Caco-2 (cell line): ENCODE measurements at regions not wholly inside any gene's neighbourhood (a gene's known extent, or its start where the extent isn't known, plus 50 kb on each side); places are given as distances from the start of the nearest gene placed in this dataset.

Source experiments
- BruUV-seq: library from RNA; stranded (reverse); fragments of 400-500 nt; replicated peaks from 2 replicates; lab custom pipeline; 2021; lab: Mats Ljungman, UMichigan
- CTCF ChIA-PET: fragments of 300-600 bp; sonication (Branson Sonifier 250); formaldehyde crosslinking; loops from one replicate; lab custom pipeline; 2022; ENCODE audit warnings: antibody characterized with exemption; lab: Charles Lee
- POLR2A ChIA-PET: fragments of 300-600 bp; sonication (Branson Sonifier 250); formaldehyde crosslinking; loops from one replicate; lab custom pipeline; 2022; ENCODE audit warnings: antibody characterized with exemption; lab: Charles Lee
- DNase-seq, 2 experiments: peaks; one replicate each; pipeline versions ENCODE4 v3.0.0 to v3.0.0-alpha.2; 2020 to 2022
- H3K27me3 ChIP-seq: replicated peaks from 2 replicates; pipeline ENCODE4 v1.6.0; 2011; ENCODE audit warnings: low read length; ENCODE audit not compliant: control insufficient read depth, insufficient read depth
- H3K36me3 ChIP-seq: 2 replicates; pipeline ENCODE4 v1.5.1; 2011; ENCODE audit warnings: low read length; ENCODE audit not compliant: control insufficient read depth, insufficient read depth
- H3K4me1 ChIP-seq: fragments of 250-450 bp; sonication (Bioruptor Pico); 2 replicates; pipeline ENCODE4 v1.5.1; 2020; ENCODE audit warnings: mild to moderate bottlenecking
- H3K4me3 ChIP-seq: 2 replicates; pipeline ENCODE4 v1.5.1; 2011; ENCODE audit warnings: low read depth, mild to moderate bottlenecking, control low read depth, low read length
- H3K9me3 ChIP-seq: fragments of 250-450 bp; sonication (Bioruptor Pico); 2 replicates; pipeline ENCODE4 v1.5.1; 2020; ENCODE audit warnings: mild to moderate bottlenecking, moderate library complexity
- H3K27ac Mint-ChIP-seq: one replicate; pipeline ENCODE4 v1.8.0; 2022; ENCODE audit warnings: mixed read lengths; ENCODE audit not compliant: unreplicated experiment
- H3K27me3 Mint-ChIP-seq: one replicate; pipeline ENCODE4 v1.8.0; 2022; ENCODE audit warnings: mixed read lengths; ENCODE audit not compliant: insufficient read depth, unreplicated experiment
- H3K36me3 Mint-ChIP-seq: one replicate; pipeline ENCODE4 v1.8.0; 2022; ENCODE audit warnings: mild to moderate bottlenecking, mixed read lengths; ENCODE audit not compliant: insufficient read depth, unreplicated experiment
- H3K4me1 Mint-ChIP-seq: one replicate; pipeline ENCODE4 v1.8.0; 2022; ENCODE audit warnings: low read depth, mixed read lengths; ENCODE audit not compliant: unreplicated experiment
- H3K4me3 Mint-ChIP-seq: one replicate; pipeline ENCODE4 v1.8.0; 2022; ENCODE audit warnings: mild to moderate bottlenecking, moderate library complexity, mixed read lengths; ENCODE audit not compliant: unreplicated experiment
- H3K9me3 Mint-ChIP-seq: one replicate; pipeline ENCODE4 v1.8.0; 2022; ENCODE audit warnings: mixed read lengths; ENCODE audit not compliant: unreplicated experiment
- intact Hi-C: fragments of 100-400 bp; cut with micrococcal nuclease; formaldehyde crosslinking; loops from one replicate; pipeline ENCODE4 v1.10.0; 2022; ENCODE audit not compliant: unreplicated experiment
- TF ChIP-seq, protein P1 (sequence below), 2 experiments: fragments of 200-600 bp in 1 of 2; IDR thresholded peaks; 1 replicate in 1 of 2; 2 replicates in 1 of 2; pipeline versions ENCODE4 v1.5.1 to v1.8.0; 2011 to 2022; ENCODE audit warnings: antibody characterized with exemption in 1 of 2, control low read depth in 1 of 2, inconsistent platforms in 1 of 2, low read depth in 1 of 2, low read length in 1 of 2, mild to moderate bottlenecking in 1 of 2, moderate library complexity in 1 of 2; ENCODE audit not compliant: insufficient read depth in 1 of 2, severe bottlenecking in 1 of 2, unreplicated experiment in 1 of 2

DNA sequence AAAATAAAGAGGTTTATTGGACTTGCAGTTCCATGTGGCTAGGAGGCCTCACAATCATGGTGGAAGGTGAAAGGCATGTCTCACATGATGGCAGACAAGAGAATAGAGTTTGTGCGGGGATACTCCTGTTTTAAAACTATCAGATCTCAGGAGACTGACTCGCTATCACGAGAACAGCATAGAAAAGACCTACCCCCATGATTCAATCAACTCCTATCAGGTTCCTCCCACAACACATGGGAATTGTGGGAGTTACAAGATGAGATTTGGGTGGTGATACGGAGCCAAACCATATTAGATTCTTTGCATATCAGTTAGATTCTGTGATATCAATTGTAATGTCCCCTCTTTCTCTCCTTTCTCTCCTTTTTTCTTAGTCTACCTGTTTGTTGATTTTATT, 1178.7 kb upstream of the LRRTM1 start:
- ChIA-PET CTCF (no interaction called here), POLR2A (no interaction called here)
- Mint-ChIP-seq H3K27me3 (no peaks in the 10 kb centered on the region), H3K36me3 (no peaks in the 10 kb centered on the region), H3K27ac (no peak overlapping the region), H3K4me1 (no peaks in the 10 kb centered on the region), H3K4me3 (no peak overlapping the region), H3K9me3 (no peaks in the 10 kb centered on the region)
- TF ChIP-seq, protein P1, sequence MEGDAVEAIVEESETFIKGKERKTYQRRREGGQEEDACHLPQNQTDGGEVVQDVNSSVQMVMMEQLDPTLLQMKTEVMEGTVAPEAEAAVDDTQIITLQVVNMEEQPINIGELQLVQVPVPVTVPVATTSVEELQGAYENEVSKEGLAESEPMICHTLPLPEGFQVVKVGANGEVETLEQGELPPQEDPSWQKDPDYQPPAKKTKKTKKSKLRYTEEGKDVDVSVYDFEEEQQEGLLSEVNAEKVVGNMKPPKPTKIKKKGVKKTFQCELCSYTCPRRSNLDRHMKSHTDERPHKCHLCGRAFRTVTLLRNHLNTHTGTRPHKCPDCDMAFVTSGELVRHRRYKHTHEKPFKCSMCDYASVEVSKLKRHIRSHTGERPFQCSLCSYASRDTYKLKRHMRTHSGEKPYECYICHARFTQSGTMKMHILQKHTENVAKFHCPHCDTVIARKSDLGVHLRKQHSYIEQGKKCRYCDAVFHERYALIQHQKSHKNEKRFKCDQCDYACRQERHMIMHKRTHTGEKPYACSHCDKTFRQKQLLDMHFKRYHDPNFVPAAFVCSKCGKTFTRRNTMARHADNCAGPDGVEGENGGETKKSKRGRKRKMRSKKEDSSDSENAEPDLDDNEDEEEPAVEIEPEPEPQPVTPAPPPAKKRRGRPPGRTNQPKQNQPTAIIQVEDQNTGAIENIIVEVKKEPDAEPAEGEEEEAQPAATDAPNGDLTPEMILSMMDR (IDR thresholded peaks at IDR 0.05; ENCODE audit: insufficient read depth in 1 of 2, low read depth in 1 of 2, low read length in 1 of 2, severe bottlenecking in 1 of 2, unreplicated experiment in 1 of 2), result no peak
- no peaks in the 10 kb centered on the region for H3K36me3 ChIP-seq
- no peak overlapping the region for H3K4me3 ChIP-seq
- no peaks in the 10 kb centered on the region for H3K27me3 ChIP-seq
- DNase-seq, result no peak
- no peaks in the 10 kb centered on the region for H3K4me1 ChIP-seq
- BruUV-seq, result no TSS peak
- intact Hi-C loops, result no loop called here
- no peaks in the 10 kb centered on the region for H3K9me3 ChIP-seq

DNA sequence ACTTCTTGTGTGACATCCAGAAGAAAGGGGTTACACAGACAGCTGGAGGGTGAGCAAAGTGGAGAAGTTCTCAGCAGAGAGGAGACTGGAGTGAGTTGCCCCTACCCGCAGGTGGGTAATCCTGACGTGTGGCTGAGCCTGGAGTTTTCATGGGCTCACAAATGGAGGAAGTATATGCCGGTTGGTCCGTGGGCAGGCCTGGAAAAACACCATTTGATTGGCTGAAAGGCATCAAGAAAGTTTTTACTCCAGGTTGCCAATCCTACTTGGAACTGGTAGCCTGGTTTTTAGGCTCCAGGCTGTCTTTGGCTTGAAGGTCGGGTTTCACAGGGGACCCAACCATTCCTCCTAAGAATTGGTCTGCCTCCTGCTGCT, 1177.4 kb upstream of the LRRTM1 start:
- no peaks in the 10 kb centered on the region for H3K36me3 Mint-ChIP-seq
- Histone ChIP-seq H3K36me3 (no peaks in the 10 kb centered on the region), H3K9me3 (no peaks in the 10 kb centered on the region), H3K4me3 (no peak overlapping the region), H3K27me3 (no peaks in the 10 kb centered on the region), H3K4me1 (no peaks in the 10 kb centered on the region)
- no TSS peak for BruUV-seq
- no peak overlapping the region for H3K27ac Mint-ChIP-seq
- no peaks in the 10 kb centered on the region for H3K27me3 Mint-ChIP-seq
- DNase-seq, result no peak
- ChIA-PET CTCF (no interaction called here), POLR2A (no interaction called here)
- no peaks in the 10 kb centered on the region for H3K9me3 Mint-ChIP-seq
- H3K4me3 Mint-ChIP-seq, result no peak overlapping the region
- intact Hi-C loops, result no loop called here
- TF ChIP-seq, protein P1 (IDR thresholded peaks at IDR 0.05; ENCODE audit: insufficient read depth in 1 of 2, low read depth in 1 of 2, low read length in 1 of 2, severe bottlenecking in 1 of 2, unreplicated experiment in 1 of 2), result no peak
- no peaks in the 10 kb centered on the region for H3K4me1 Mint-ChIP-seq

DNA sequence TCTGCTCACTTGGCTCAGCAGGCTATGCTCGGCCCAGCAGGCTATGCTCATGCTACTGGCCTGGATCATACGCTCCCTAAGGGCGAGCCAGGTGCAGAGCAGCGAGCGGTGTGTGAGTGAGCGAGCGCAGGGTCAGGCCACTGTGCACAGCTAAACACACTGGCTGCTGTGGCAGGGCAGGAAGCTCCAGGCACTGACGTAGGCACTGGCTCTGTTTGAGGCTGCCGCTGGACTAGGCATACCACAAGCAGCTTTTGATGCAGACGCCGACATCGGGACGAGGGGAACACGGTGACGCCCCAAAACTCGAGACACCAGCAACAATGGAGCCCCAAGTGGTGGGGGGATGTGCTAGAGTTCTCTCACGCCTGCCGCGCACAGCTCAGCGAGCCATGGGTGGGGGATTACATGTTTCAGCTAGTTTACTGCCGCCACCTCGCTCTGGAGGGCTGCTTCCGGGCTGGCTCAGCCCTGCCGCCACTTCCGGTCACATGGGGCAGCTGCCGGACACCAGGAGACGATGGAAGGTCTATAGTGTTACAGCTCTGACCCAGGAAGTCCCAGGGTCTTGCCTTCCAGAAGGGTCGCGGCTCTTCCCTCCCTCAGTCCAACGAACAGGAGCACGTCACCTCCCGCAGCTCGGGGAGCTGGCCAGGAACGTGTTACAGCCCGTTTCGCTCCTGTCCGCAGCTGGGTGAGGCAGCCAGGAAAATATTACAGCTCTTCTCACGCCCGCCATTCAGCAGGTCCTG, 1176.9 kb upstream of the LRRTM1 start:
- intact Hi-C loops, result no loop called here
- Histone ChIP-seq H3K4me1 (no peaks in the 10 kb centered on the region), H3K27me3 (no peaks in the 10 kb centered on the region), H3K9me3 (no peaks in the 10 kb centered on the region), H3K4me3 (no peak overlapping the region), H3K36me3 (no peaks in the 10 kb centered on the region)
- ChIA-PET POLR2A (no interaction called here), CTCF (no interaction called here)
- DNase-seq, result no peak
- TF ChIP-seq, protein P1 (IDR thresholded peaks at IDR 0.05; ENCODE audit: insufficient read depth in 1 of 2, low read depth in 1 of 2, low read length in 1 of 2, severe bottlenecking in 1 of 2, unreplicated experiment in 1 of 2), result no peak
- no peak overlapping the region for H3K27ac Mint-ChIP-seq
- H3K4me3 Mint-ChIP-seq, result no peak overlapping the region
- no peaks in the 10 kb centered on the region for H3K9me3 Mint-ChIP-seq
- BruUV-seq, result no TSS peak
- H3K36me3 Mint-ChIP-seq, result no peaks in the 10 kb centered on the region
- no peaks in the 10 kb centered on the region for H3K4me1 Mint-ChIP-seq
- no peaks in the 10 kb centered on the region for H3K27me3 Mint-ChIP-seq
